Fibroblast of skin of right quadriceps (primary cell): ENCODE measurements at regions not wholly inside any gene's neighbourhood (a gene's known extent, or its start where the extent isn't known, plus 50 kb on each side); places are given as distances from the start of the nearest gene placed in this dataset.

Source experiments
- DNase-seq: peaks from one replicate; pipeline ENCODE4 v3.0.0-alpha.2; 2013

DNA sequence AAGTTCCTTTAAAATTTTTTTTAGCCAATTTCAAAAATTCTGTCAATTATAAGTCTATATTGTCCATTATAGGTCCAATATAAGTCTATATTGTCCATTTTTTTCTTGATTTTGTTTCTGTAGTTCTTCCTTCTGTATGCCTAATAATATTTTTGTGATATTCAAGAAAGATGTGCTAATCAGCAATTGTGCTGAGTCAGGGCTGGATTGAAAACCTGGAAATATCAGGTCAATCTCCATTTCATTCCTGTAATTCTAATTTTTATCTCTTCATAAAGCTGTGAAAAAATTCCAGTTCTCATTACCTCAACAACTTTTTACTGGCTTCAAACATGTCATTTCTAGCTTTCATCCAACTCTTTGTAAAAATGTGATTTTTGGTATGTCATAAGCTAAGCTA is 353.7 kb downstream of the SLITRK6 start:
- DNase-seq, result no peak

DNA sequence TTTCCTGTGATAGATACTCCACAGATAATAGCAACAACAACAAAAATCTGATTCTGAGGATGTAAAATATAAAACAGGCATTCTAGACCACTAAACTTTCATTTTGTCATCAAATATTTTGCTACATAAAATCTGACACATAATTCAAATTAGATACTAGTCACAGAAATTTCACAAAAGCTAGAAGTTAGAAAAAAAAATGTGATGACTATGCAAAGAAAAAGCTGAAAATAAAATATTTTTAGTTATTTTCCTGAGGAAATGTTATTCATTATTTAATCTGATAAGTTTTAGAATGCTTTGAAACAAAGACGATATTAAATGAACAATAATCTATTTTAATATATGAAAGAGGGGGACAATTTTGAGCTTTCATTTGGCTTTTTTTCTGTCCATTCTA is 357.2 kb downstream of the SLITRK6 start:
- DNase-seq, result no peak

- DNase-seq, result no peak
These were observed 357.9 kb downstream of the SLITRK6 start for GRCh38 chr13:85441364-85441763.

DNA sequence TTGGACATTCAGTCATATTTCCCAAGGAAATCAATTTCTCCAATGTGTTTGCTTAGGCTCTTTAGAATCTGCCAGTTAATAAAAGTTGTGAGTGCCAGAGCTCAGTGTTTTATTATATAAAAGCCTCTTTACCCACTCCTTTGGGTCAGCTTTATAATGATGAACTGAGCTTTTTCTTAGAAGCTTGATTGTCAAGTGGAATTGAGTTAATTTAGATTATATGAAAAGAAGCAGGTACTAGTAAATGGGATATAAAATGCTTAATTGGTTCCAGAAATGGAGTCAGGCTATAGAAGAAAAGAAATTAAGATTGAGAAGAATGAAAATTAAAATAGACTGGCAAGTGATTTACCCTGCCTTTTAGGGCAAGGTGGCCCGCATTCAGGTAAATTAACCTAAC is 363.2 kb downstream of the SLITRK6 start:
- no peak for DNase-seq

GRCh38 chr13:85434927-85435326 is 364.3 kb downstream of the SLITRK6 start:
- no peak for DNase-seq

DNA sequence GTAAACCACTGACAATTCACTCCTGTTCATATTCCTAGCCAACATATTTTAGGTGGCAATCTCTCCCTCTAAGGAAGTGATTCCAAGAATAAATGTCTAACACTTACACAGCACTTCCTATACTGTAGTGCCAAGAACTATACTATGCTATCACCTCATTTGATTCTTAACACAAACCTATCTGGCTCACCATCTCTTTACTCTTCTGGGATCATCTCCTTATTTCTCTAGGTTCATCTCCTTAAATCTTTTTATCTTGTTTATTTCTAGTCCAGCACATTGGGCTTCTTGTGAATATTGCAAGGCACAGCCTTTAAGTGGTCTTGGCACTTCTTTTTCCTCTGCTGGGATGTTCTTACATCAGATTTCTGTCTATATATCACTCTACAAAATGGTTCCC is 366.3 kb downstream of the SLITRK6 start:
- DNase-seq, result no peak

GRCh38 chr13:85431720-85432119 is 367.5 kb downstream of the SLITRK6 start:
- no peak for DNase-seq

GRCh38 chr13:85430216-85430794 is 368.9 kb downstream of the SLITRK6 start:
- DNase-seq, result no peak

DNA sequence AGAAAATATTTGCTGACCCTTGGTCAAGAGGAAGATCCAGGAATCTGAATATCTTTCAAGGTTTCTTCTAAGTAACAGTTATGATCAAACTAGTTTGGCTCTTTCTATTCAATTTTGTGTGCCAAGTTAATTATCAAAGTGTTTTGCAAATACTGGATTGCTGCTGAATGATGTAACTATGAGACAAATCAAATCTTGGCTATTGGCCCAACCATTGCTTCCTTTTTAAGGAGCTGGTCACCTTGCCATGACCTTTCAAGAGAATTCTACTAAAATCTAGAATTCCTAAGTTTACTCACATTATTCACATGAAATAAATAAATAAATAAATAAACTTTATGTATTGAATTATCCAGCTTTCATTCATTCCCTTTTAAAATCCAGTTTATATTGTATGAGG is 371.8 kb downstream of the SLITRK6 start:
- peak; percentile 10 for DNase-seq

DNA sequence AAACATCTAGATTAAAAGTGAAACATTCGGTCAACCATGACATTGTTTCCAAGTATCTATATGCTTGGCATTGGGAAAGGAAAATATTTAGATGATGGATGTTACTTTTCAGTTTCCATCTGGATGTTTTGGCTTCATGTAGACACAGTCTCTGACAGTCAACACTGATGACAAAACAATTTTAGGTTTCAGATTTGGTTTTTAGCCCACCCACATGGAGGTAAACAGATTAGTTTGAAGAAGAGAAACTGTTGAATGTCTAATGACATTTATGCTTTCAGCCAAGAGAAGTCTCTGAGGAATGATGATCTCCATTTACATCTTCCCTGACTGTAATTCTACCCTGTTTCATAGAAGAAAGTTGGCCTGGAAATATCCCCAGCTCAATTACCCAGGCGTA is 379.1 kb downstream of the SLITRK6 start:
- DNase-seq, result no peak

DNA sequence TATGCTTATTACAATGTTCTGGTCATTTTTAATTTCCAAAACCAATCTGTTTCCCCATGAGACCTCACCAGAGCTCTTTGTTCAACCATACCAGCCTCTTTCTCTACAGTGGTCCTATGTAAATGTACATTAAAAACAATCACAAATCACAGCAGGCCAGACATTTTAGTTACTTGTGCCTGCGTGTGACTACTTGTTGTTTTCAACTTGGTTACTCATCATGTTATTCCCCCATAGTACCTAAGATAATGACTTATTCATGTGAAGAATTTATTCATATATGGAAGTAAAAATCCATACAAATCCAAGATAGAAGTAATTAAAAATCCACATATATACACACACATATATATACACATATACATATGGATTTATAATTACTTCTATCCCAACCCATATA is 379.6 kb downstream of the SLITRK6 start:
- DNase-seq, result no peak

GRCh38 chr13:85417807-85418206 is 381.4 kb downstream of the SLITRK6 start:
- DNase-seq, result no peak

DNA sequence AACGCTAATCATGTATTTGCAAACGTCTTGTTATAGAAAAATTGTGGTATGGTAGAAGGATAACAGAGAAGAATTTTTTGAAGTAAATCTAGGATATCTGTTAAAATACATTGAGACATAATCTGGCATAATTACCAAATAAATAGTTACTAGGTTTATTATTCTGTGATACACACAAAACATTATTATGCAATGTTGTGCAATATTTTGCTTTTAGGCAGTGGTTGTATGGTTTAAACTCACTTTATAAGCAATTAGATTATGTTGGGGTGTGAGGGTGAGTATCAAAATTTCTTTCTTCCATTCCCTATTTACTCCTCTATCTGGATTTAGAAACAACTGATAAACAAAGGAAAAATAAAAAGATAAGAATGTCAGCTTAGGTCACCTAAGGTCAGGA is 385.6 kb downstream of the SLITRK6 start:
- DNase-seq, result no peak

DNA sequence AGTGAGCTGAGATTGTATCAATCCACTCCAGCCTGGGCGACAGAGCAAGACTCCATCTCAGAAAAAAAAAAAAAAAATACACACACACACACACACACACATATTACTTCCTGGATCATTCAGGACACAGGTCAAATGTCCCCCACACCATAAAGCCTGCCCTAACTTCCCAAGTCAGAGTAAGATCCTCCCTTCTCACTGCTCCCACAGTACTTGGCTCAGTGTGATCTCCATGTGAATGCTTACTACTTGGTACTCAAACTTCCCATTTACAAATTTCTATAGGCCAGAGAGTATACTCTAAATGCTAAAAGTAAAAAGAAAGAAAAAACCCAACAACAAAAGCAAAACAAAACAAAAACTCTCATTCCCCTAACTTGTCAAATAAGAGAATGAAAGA is 386.8 kb downstream of the SLITRK6 start:
- DNase-seq, result no peak

DNA sequence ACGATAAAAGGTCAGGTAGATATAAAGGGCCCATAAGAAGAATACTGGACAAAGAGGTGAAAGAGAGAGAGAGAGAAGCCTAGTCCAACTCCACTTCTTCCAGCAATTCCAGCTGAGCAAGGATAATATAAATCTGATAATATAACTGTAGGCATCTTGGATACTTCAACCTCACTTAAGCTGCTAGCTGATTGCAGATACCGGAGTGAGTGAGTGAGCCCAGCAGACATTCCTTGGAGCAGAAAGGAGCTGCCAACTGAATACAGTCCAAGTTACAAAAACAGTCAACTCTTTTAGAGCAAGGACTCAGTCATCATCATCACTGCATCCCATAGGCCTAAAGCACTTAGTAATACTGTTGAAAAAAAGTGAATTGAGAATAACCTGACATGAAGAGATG is 387.6 kb downstream of the SLITRK6 start:
- no peak for DNase-seq

GRCh38 chr13:85408415-85408814 is 390.8 kb downstream of the SLITRK6 start:
- DNase-seq, result no peak

DNA sequence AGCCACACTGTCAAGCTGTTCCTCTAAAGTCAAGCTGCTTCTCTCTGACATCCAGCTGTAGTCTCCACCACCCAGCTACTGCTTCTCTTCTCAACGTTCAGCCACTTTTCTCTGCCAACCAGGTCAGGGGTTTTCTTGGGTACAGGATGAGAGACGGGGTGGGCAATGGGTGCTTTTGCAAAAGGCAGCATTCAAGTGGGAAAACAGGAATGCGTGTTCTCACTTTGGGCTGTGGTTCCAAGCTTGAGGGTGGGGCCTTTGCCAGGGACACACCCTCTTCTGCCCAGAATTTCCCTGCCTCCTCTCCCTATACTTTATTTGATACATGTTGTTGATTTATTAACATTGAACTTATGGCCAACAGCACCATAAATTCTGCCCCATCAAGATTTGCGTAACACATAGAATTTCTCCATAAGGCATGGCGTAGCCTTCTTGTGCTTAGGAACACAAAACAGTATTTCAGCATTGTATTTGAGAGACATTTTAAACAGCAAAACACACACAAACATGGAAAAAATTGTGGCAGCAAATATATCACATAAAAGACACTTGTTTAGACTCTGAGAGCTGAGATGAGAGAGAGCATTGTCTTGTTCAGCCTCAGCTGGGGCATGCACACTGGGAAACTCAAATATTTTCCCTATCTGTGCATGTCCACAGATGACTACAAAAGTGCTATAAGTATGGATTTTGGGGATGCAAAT is 392.8 kb downstream of the SLITRK6 start:
- DNase-seq, result no peak

GRCh38 chr13:85405316-85405897 is 393.8 kb downstream of the SLITRK6 start:
- DNase-seq, result no peak

DNA sequence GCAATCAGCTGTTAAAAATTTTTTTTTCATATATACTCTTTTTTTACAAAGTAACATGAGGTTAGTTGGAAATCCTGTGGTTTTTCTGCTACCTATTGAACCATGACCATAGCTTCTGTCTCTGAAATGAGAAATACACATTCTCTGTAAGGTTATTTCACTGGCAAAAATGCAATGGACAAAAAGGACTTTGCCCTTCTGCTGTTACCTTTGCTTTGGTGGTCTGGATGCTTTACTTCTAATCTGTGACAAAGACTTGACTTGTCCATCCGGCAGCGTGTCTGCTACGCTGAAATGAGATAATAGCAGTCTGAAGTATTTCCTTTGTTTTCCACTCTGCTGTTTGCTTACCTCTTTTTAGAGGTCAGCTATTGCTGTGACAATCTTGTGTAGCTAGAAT is 412.8 kb downstream of the SLITRK6 start:
- DNase-seq, result no peak

DNA sequence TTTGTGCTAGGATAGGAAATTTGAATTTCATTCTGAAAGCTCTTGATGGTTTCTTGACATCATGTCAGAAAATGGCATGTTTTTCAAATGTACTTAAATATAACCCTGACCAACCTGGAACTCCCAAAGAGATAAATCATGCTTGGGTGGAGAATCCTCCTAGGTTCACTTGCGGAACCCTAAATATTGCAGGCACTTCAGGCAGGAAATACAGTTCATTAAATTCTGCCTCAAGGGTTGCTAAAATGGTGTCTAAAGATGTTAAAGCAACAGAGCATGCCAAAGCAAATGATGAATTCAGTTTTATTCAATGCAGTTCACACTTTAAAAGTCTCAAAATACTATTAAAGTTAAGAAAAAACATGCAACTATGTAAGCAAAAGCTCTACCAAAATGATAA is 415.9 kb downstream of the SLITRK6 start:
- DNase-seq, result no peak

GRCh38 chr13:85381082-85381481 is 418.1 kb downstream of the SLITRK6 start:
- no peak for DNase-seq

DNA sequence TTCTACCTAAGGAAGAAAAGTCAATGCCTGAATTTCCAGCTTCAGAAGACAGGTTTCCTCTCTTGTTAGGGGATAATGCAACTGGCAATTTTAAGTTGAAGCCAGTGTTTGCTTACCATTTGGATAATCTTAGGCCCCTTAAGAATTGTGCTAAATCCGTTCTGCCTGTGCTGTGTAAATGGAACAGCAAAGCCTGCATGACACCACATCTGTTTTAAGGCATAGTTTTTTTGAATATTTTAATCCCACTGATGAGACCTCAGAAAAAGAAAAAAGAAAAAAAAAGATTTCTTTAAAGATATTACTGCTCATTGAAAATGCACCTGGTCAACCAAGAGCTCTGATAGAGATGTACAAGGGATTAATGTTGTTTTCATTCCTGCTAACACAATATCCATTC is 419.2 kb downstream of the SLITRK6 start:
- no peak for DNase-seq

DNA sequence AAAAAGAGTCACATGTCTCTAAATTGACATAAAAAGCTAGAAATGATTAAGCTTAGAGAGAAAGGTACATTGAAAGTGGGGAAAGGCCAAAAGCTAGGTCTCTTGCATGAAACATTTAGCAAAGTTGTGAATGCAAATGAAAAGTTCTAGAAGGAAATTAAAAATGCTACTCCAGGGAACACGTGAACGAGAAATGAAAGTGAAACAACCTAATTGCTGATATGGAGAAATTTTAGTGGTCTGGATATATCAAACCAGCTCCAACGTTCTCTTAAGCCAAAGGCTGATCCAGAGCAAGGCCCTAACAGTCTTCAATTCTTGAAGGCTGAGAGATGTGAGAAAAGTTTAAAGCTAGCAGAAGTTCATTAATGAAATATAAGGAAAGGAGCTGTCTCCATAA is 419.8 kb downstream of the SLITRK6 start:
- no peak for DNase-seq

DNA sequence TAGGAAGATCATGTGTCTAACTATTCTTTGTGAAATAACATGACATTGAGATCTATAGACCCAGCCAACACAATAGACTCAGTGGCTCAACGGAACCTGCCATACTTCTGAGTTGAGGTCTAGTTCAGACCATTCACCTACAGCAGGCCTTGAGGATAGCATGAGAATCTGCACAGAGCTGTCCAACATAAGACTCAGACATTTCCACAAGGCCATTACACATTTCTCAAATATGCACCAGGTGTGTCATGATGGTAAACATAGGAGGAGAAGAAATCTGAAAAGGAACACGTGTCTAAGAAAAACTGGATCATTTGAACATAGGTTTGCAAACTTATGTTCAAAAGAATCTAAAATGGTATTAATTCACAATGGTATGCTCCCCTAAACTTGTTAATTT is 421.4 kb downstream of the SLITRK6 start:
- no peak for DNase-seq

GRCh38 chr13:85373322-85373721 is 425.9 kb downstream of the SLITRK6 start:
- no peak for DNase-seq
